Neural cell (in vitro differentiated cells): ENCODE measurements at regions not wholly inside any gene's neighbourhood (a gene's known extent, or its start where the extent isn't known, plus 50 kb on each side); places are given as distances from the start of the nearest gene placed in this dataset.

Experiments used
- H2AFZ ChIP-seq: fragments of 200-600, 300-800 bp; sonication (generic), shearing (Covaris generic); 2 replicates; pipeline ENCODE4 v1.6.0; 2014; ENCODE audit warnings: low read depth, mild to moderate bottlenecking, antibody characterized with exemption, low read length, moderate library complexity
- H3F3A ChIP-seq: fragments of 200-600 bp; shearing (Covaris generic); 2 replicates; pipeline ENCODE4 v1.6.1; 2016; ENCODE audit warnings: mild to moderate bottlenecking, moderate library complexity, mixed read lengths, antibody characterized with exemption, low read length; ENCODE audit not compliant: insufficient read depth, poor library complexity, severe bottlenecking
- H3K27ac ChIP-seq: fragments of 200-600, 300-800 bp; sonication (generic), shearing (Covaris generic); 2 replicates; pipeline ENCODE4 v1.5.1; 2014; ENCODE audit warnings: mild to moderate bottlenecking, low read length, moderate library complexity
- H3K27me3 ChIP-seq: fragments of 300-800, 200-600 bp; sonication (generic), shearing (Covaris generic); 2 replicates; pipeline ENCODE4 v1.6.0; 2014; ENCODE audit warnings: mild to moderate bottlenecking, low read depth, low read length, moderate library complexity; ENCODE audit not compliant: insufficient read depth
- H3K36me3 ChIP-seq: fragments of 300-800, 200-600 bp; sonication (generic), shearing (Covaris generic); 2 replicates; pipeline ENCODE4 v1.5.1; 2014; ENCODE audit warnings: mild to moderate bottlenecking, antibody characterized with exemption, low read length, moderate library complexity; ENCODE audit not compliant: insufficient read depth
- H3K4me2 ChIP-seq: fragments of 300-800, 200-600 bp; sonication (generic), shearing (Covaris generic); 2 replicates; pipeline ENCODE4 v1.6.0; 2014; ENCODE audit warnings: mild to moderate bottlenecking, low read length
- H3K4me3 ChIP-seq: fragments of 300-800, 200-600 bp; sonication (generic), shearing (Covaris generic); 2 replicates; pipeline ENCODE4 v1.5.1; 2014; ENCODE audit warnings: mild to moderate bottlenecking, low read length, moderate library complexity
- H3K79me2 ChIP-seq: fragments of 200-600 bp; shearing (Covaris generic); replicated peaks from 2 replicates; pipeline ENCODE4 v1.6.0; 2014; ENCODE audit warnings: mild to moderate bottlenecking, low read length, moderate library complexity; ENCODE audit not compliant: insufficient read depth
- H3K9ac ChIP-seq: fragments of 300-800, 200-600 bp; sonication (generic), shearing (Covaris generic); 2 replicates; pipeline ENCODE4 v1.6.1; 2016; ENCODE audit warnings: mild to moderate bottlenecking, low read length, mixed read lengths
- H3K9me2 ChIP-seq: fragments of 200-600 bp; shearing (Covaris generic); 2 replicates; pipeline ENCODE4 v1.6.1; 2016; ENCODE audit warnings: mild to moderate bottlenecking, low read length, mixed read lengths; ENCODE audit not compliant: insufficient read depth
- H3K9me3 ChIP-seq: fragments of 200-600, 300-800 bp; sonication (generic), shearing (Covaris generic); 2 replicates; pipeline ENCODE4 v1.6.1; 2016; ENCODE audit warnings: mild to moderate bottlenecking, mixed run types, low read length, moderate library complexity, mixed read lengths
- H4K20me1 ChIP-seq: fragments of 200-600 bp; shearing (Covaris generic); 2 replicates; pipeline ENCODE4 v1.6.1; 2016; ENCODE audit warnings: mild to moderate bottlenecking, mixed run types; ENCODE audit not compliant: insufficient read depth
- CTCF ChIP-seq: fragments of 450-650 bp; IDR thresholded peaks from 2 replicates; pipeline ENCODE4 v1.5.1; 2014; ENCODE audit warnings: antibody characterized with exemption, mild to moderate bottlenecking, moderate library complexity; ENCODE audit not compliant: poor library complexity, severe bottlenecking
- EP300 ChIP-seq: fragments of 450-650 bp; conservative IDR thresholded peaks from 2 replicates; pipeline ENCODE4 v1.6.1; 2014; ENCODE audit warnings: antibody characterized with exemption, mild to moderate bottlenecking, moderate library complexity; ENCODE audit not compliant: poor library complexity, severe bottlenecking
- EZH2 ChIP-seq: fragments of 200-600, 300-800 bp; shearing (Covaris generic), sonication (generic); IDR thresholded peaks from 2 replicates; pipeline ENCODE4 v1.6.1; 2014; ENCODE audit warnings: antibody characterized with exemption, low read length, borderline replicate concordance, mild to moderate bottlenecking; ENCODE audit not compliant: insufficient read depth, poor library complexity, severe bottlenecking
- MXI1 ChIP-seq: fragments of 450-650 bp; conservative IDR thresholded peaks from 2 replicates; pipeline ENCODE4 v1.6.1; 2014; ENCODE audit warnings: antibody characterized with exemption, mild to moderate bottlenecking; ENCODE audit not compliant: poor library complexity, severe bottlenecking
- POLR2AphosphoS5 ChIP-seq: IDR thresholded peaks from 2 replicates; pipeline ENCODE4 v1.6.1; 2012
- RAD21 ChIP-seq: fragments of 450-650 bp; conservative IDR thresholded peaks from 2 replicates; pipeline ENCODE4 v1.6.1; 2014; ENCODE audit warnings: antibody characterized with exemption, mild to moderate bottlenecking, moderate library complexity
- REST ChIP-seq: IDR thresholded peaks from 2 replicates; pipeline ENCODE4 v1.6.1; 2012; ENCODE audit warnings: borderline replicate concordance
- SMC3 ChIP-seq: fragments of 450-650 bp; conservative IDR thresholded peaks from 2 replicates; pipeline ENCODE4 v1.6.1; 2014; ENCODE audit warnings: antibody characterized with exemption, mild to moderate bottlenecking, moderate library complexity; ENCODE audit not compliant: poor library complexity
- TAF1 ChIP-seq: IDR thresholded peaks from 2 replicates; pipeline ENCODE4 v1.6.1; 2012; ENCODE audit warnings: low read depth

- Histone ChIP-seq H3K27me3 (no peaks in the 10 kb centered on the region), H3K9me2 (no peaks in the 10 kb centered on the region), H3K36me3 (no peaks in the 10 kb centered on the region), H3K9ac (no peak overlapping the region), H3K4me3 (no peak overlapping the region), H4K20me1 (no peaks in the 10 kb centered on the region), H3K9me3 (no peaks in the 10 kb centered on the region), H3K27ac (no peak overlapping the region), H3K79me2 (no peaks in the 10 kb centered on the region), H3K4me2 (no peak overlapping the region), H2AFZ (no peak overlapping the region), H3F3A (no peaks in the 10 kb centered on the region)
- TF ChIP-seq POLR2AphosphoS5 = no peak
- TF ChIP-seq EP300 = no peak
- no peak for TF ChIP-seq CTCF
- TF ChIP-seq REST = no peak
- no peak for TF ChIP-seq EZH2
- TF ChIP-seq TAF1 = no peak
- TF ChIP-seq MXI1 = no peak
- no peak for TF ChIP-seq RAD21
- TF ChIP-seq SMC3 = no peak
These were observed 301.2 kb upstream of the TYRP1 start for GRCh38 chr9:12391839-12392509.

- H3K4me3 ChIP-seq = no peak overlapping the region
- H3K9ac ChIP-seq = no peak overlapping the region
- no peaks in the 10 kb centered on the region for H3F3A ChIP-seq
- no peaks in the 10 kb centered on the region for H3K79me2 ChIP-seq
- TF ChIP-seq EZH2 (no peak), TAF1 (no peak), EP300 (no peak), REST (no peak), POLR2AphosphoS5 (no peak), CTCF (no peak)
- no peaks in the 10 kb centered on the region for H3K36me3 ChIP-seq
- H4K20me1 ChIP-seq = no peaks in the 10 kb centered on the region
- H2AFZ ChIP-seq = no peak overlapping the region
- no peaks in the 10 kb centered on the region for H3K27me3 ChIP-seq
- no peaks in the 10 kb centered on the region for H3K9me3 ChIP-seq
- no peak overlapping the region for H3K4me2 ChIP-seq
- no peaks in the 10 kb centered on the region for H3K9me2 ChIP-seq
- H3K27ac ChIP-seq = no peak overlapping the region
These were observed 299.1 kb upstream of the TYRP1 start for GRCh38 chr9:12394105-12394504.
